Fibroblast of mammary gland (primary cell): ENCODE measurements at regions not wholly inside any gene's neighbourhood (a gene's known extent, or its start where the extent isn't known, plus 50 kb on each side); places are given as distances from the start of the nearest gene placed in this dataset.

Source experiments
- DNase-seq: peaks from one replicate; pipeline ENCODE4 v3.0.0-alpha.2; 2010; ENCODE audit warnings: low read depth
- H3K4me3 ChIP-seq: 2 replicates; pipeline ENCODE4 v1.5.1; 2011; ENCODE audit warnings: low read depth, mild to moderate bottlenecking, low read length, moderate library complexity; ENCODE audit not compliant: control insufficient read depth
- TF ChIP-seq, protein P1 (sequence below): conservative IDR thresholded peaks from 2 replicates; pipeline ENCODE4 v1.5.1; 2011; ENCODE audit warnings: low read depth, low read length, inconsistent platforms; ENCODE audit not compliant: control insufficient read depth, insufficient read depth

GRCh38 chr7:125645770-125646169 is 716.1 kb upstream of the POT1 start:
- no peak for DNase-seq
- no peak overlapping the region for H3K4me3 ChIP-seq
- TF ChIP-seq, protein P1, sequence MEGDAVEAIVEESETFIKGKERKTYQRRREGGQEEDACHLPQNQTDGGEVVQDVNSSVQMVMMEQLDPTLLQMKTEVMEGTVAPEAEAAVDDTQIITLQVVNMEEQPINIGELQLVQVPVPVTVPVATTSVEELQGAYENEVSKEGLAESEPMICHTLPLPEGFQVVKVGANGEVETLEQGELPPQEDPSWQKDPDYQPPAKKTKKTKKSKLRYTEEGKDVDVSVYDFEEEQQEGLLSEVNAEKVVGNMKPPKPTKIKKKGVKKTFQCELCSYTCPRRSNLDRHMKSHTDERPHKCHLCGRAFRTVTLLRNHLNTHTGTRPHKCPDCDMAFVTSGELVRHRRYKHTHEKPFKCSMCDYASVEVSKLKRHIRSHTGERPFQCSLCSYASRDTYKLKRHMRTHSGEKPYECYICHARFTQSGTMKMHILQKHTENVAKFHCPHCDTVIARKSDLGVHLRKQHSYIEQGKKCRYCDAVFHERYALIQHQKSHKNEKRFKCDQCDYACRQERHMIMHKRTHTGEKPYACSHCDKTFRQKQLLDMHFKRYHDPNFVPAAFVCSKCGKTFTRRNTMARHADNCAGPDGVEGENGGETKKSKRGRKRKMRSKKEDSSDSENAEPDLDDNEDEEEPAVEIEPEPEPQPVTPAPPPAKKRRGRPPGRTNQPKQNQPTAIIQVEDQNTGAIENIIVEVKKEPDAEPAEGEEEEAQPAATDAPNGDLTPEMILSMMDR, result no peak

DNA sequence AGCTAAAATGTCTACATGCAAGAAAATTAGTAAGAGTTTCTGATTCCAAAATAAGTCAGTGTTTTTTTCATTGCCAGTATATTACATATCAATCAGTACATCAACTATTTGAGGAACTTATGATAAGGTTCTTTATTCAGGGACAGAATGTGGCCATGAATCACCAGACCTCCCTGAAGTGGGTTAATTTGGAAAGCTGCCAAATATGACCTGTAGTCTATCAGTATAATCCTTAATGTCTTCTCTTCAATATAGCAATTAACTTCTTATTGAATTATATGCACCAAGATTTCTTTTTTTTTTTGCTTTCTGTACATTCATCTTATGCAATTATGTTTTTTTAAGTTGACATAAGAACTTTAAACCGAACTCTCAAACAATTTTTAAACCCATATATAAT is 714.5 kb upstream of the POT1 start:
- no peak for DNase-seq
- TF ChIP-seq, protein P1, result no peak
- no peak overlapping the region for H3K4me3 ChIP-seq

DNA sequence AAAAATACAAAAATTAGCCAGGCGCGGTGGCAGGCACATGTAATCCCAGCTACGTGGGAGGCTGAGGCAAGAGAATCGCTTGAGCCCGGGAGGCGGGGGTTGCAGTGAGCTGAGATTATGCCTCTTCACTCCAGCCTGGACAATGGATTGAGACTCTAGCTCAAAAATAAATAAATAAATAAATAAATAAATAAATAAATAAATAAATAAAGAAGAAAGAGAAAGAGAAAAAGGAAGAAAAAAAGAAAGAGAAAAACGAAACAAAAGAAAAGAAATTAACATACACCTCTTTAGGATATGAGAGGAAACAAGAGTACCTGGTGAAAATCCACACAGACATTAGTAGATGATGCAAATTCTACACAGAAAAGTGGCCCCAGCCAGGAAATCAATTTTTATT is 713.7 kb upstream of the POT1 start:
- DNase-seq, result no peak
- TF ChIP-seq, protein P1, result no peak

DNA sequence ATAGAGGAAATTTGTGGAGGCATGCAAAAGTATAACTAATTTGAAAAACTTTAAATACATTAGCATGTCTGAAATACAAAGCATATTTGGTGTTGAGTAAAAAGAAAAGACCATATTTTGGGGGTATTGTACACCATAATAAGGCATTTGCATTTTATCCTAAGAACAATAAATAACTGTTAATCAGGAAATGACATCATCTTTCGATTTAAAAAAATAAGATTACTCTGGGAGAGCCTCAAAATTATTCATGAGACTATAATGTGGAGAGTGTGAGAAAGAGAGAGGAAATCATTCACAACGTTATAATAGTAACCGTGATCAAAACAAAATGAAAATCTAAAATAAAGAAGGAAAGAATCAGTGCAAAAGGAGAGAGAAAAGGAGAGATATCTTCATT is 712.3 kb upstream of the POT1 start:
- no peak overlapping the region for H3K4me3 ChIP-seq
- TF ChIP-seq, protein P1, result no peak
- no peak for DNase-seq

More for the DNA sequence above, 713.7 kb upstream of the POT1 start:
- no peak overlapping the region for H3K4me3 ChIP-seq

DNA sequence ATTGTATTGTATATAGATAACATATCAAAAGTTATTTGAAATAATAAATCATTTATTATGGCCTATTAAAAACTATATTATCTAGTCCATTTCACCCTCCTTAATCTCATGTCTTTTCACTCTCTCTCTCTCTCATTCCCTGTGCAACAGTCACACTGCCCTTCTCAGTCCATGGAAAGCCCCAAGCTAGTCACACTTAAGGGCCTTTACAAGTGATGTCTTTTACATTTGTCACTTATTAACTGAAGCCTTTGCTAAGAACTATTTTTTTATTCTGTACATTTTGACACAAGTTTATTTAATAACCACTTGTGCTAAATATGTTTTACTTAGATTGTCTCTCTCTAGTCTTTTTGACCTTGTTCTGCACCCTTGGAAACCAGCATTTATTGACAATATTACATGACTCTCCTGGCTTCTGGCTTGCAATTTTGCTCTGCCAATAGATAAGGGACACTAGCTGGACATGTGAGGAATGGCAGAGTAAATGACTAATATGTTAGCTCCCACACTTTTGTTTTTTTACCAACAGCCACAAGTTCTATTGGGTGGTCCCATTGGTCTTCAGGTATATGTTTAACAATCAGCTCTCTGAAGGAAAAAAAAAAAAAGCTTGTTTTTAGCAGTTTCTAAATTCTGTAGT is 706.8 kb upstream of the POT1 start:
- no peak for DNase-seq
- no peak overlapping the region for H3K4me3 ChIP-seq
- TF ChIP-seq, protein P1, result no peak

DNA sequence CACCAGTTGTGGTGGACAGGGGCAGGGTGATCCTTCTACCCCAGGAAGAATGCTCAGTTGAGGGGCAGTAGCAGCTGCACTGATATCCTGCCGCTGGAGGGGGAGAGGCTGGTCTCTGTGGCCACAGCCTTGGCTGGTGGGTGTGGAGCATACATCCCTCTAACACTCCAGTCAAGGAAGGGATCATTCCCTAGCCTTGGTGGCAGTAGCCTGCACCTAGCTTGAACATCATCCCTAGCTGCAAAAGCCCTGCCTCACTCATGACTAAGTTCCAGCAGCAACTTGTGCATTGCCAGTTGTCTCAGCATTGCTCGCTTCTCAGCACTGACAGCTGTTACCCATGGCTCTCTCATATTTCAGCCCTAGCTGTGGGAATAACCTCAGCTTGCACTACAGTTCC is 688.9 kb upstream of the POT1 start:
- TF ChIP-seq, protein P1, result no peak
- DNase-seq, result no peak
- no peak overlapping the region for H3K4me3 ChIP-seq

GRCh38 chr7:125611582-125611981 is 682.0 kb upstream of the POT1 start:
- DNase-seq, result no peak
- no peak overlapping the region for H3K4me3 ChIP-seq
- TF ChIP-seq, protein P1, result no peak
